H7 (cell line): ENCODE measurements at regions not wholly inside any gene's neighbourhood (a gene's known extent, or its start where the extent isn't known, plus 50 kb on each side); places are given as distances from the start of the nearest gene placed in this dataset.
"Not testable (repeated sequence)": the region's sequence is repeated elsewhere in the genome, so short reads cannot be mapped to it uniquely, and the experiment has no call there.

Experiments
- DNase-seq: peaks from one replicate; pipeline ENCODE4 v3.0.0; 2012
- H3K27me3 ChIP-seq: 2 replicates; pipeline ENCODE4 v1.6.0; 2011; ENCODE audit warnings: mild to moderate bottlenecking, low read length; ENCODE audit not compliant: control insufficient read depth, insufficient read depth
- H3K36me3 ChIP-seq: replicated peaks from 2 replicates; pipeline ENCODE4 v1.5.1; 2011; ENCODE audit warnings: low read length; ENCODE audit not compliant: control insufficient read depth, insufficient read depth
- H3K4me3 ChIP-seq: 2 replicates; pipeline ENCODE4 v1.5.1; 2011; ENCODE audit warnings: low read depth, mild to moderate bottlenecking, control low read depth, low read length, moderate library complexity; ENCODE audit not compliant: insufficient read depth

- H3K36me3 ChIP-seq: no peaks in the 10 kb centered on the region
- DNase-seq: no peak
- no peaks in the 10 kb centered on the region for H3K27me3 ChIP-seq
- no peak overlapping the region for H3K4me3 ChIP-seq
Measured at GRCh38 chr19:7400815-7401214, 52.1 kb downstream of the ARHGEF18 start.

GRCh38 chr19:7401694-7402093 is 53.0 kb downstream of the ARHGEF18 start:
- DNase-seq: no peak
- no peak overlapping the region for H3K4me3 ChIP-seq
- H3K36me3 ChIP-seq: no peaks in the 10 kb centered on the region
- no peaks in the 10 kb centered on the region for H3K27me3 ChIP-seq

- H3K36me3 ChIP-seq, H3K4me3 ChIP-seq, DNase-seq, H3K27me3 ChIP-seq: not testable (repeated sequence)
Measured at GRCh38 chr19:7405482-7405881, 56.7 kb downstream of the ARHGEF18 start.

- H3K4me3 ChIP-seq: no peak overlapping the region
- DNase-seq: no peak
- H3K36me3 ChIP-seq: no peaks in the 10 kb centered on the region
- no peaks in the 10 kb centered on the region for H3K27me3 ChIP-seq
Measured at GRCh38 chr19:7408251-7408650, 59.5 kb downstream of the ARHGEF18 start.

- no peak for DNase-seq
- Histone ChIP-seq H3K27me3 (no peaks in the 10 kb centered on the region), H3K4me3 (no peak overlapping the region)
Measured at GRCh38 chr19:7410946-7411345, 62.2 kb downstream of the ARHGEF18 start.

GRCh38 chr19:7413629-7414028 is 64.9 kb downstream of the ARHGEF18 start:
- H3K36me3 ChIP-seq: no peaks in the 10 kb centered on the region
- H3K27me3 ChIP-seq: no peaks in the 10 kb centered on the region
- no peak overlapping the region for H3K4me3 ChIP-seq
- no peak for DNase-seq

More at GRCh38 chr19:7410946-7411345, 62.2 kb downstream of the ARHGEF18 start:
- no peaks in the 10 kb centered on the region for H3K36me3 ChIP-seq

- no peaks in the 10 kb centered on the region for H3K27me3 ChIP-seq
- no peaks in the 10 kb centered on the region for H3K36me3 ChIP-seq
- DNase-seq: peak; percentile 65
- H3K4me3 ChIP-seq: no peak overlapping the region
Measured at GRCh38 chr19:7415163-7415856, 66.6 kb downstream of the ARHGEF18 start.

- no peak for DNase-seq
- Histone ChIP-seq H3K4me3 (no peak overlapping the region), H3K27me3 (no peaks in the 10 kb centered on the region), H3K36me3 (no peaks in the 10 kb centered on the region)
Measured at GRCh38 chr19:7415857-7416371, 67.2 kb downstream of the ARHGEF18 start.

GRCh38 chr19:7417671-7418324 is 69.1 kb downstream of the ARHGEF18 start:
- Histone ChIP-seq H3K36me3 (no peaks in the 10 kb centered on the region), H3K27me3 (no peaks in the 10 kb centered on the region), H3K4me3 (no peak overlapping the region)
- no peak for DNase-seq

- Histone ChIP-seq H3K27me3 (no peaks in the 10 kb centered on the region), H3K4me3 (no peak overlapping the region), H3K36me3 (no peaks in the 10 kb centered on the region)
- no peak for DNase-seq
Measured at GRCh38 chr19:7418596-7418995, 69.9 kb downstream of the ARHGEF18 start.

GRCh38 chr19:7419153-7419552 is 69.7 kb downstream of the PEX11G start:
- Histone ChIP-seq H3K27me3 (no peaks in the 10 kb centered on the region), H3K4me3 (no peak overlapping the region), H3K36me3 (no peaks in the 10 kb centered on the region)
- no peak for DNase-seq

GRCh38 chr19:7419777-7420439 is 68.9 kb downstream of the PEX11G start:
- no peak overlapping the region for H3K4me3 ChIP-seq
- no peaks in the 10 kb centered on the region for H3K36me3 ChIP-seq
- H3K27me3 ChIP-seq: no peaks in the 10 kb centered on the region
- no peak for DNase-seq

GRCh38 chr19:7421941-7422744 is 66.7 kb downstream of the PEX11G start:
- no peaks in the 10 kb centered on the region for H3K27me3 ChIP-seq
- no peak for DNase-seq
- H3K4me3 ChIP-seq: no peak overlapping the region
- no peaks in the 10 kb centered on the region for H3K36me3 ChIP-seq
